ENCODE measurements at regions not wholly inside any gene's neighbourhood (a gene's known extent, or its start where the extent isn't known, plus 50 kb on each side); places are given as distances from the start of the nearest gene placed in this dataset.
A peak's percentile ranks its signal among the peaks of the same experiment; 100 is the strongest.

- TF ChIP-seq EZH2 (IDR thresholded peaks at IDR 0.05; ENCODE audit: insufficient read depth, poor library complexity, severe bottlenecking), result peak; percentile 57
- no peak for TF ChIP-seq EZH2phosphoT487 (IDR thresholded peaks at IDR 0.05; ENCODE audit: insufficient read depth, low read depth)
Observed at GRCh38 chr17:56678249-56679114, 85.0 kb downstream of the NOG start.
